GM23338 (cell line): ENCODE measurements at regions not wholly inside any gene's neighbourhood (a gene's known extent, or its start where the extent isn't known, plus 50 kb on each side); places are given as distances from the start of the nearest gene placed in this dataset.

Experiments used
- CREB1 ChIP-seq: fragments of 250-450 bp; sonication (Bioruptor Pico); IDR thresholded peaks from 2 replicates; pipeline ENCODE4 v1.5.0; 2020; ENCODE audit warnings: low read depth, mild to moderate bottlenecking, moderate library complexity
- CTCF ChIP-seq, 2 experiments: fragments of 200-600 bp in 1 of 2; sonication (generic) in 1 of 2; conservative IDR thresholded peaks; 2 replicates each; pipeline versions ENCODE4 v1.5.1 to v1.6.1; 2016 to 2017; ENCODE audit warnings: antibody characterized with exemption in 2 of 2, low read depth in 2 of 2, mild to moderate bottlenecking in 2 of 2, moderate library complexity in 1 of 2
- EZH2 ChIP-seq: fragments of 200-600 bp; sonication (generic); IDR thresholded peaks from one replicate; pipeline ENCODE4 v1.8.0; 2017; ENCODE audit warnings: antibody characterized with exemption, mild to moderate bottlenecking, low read depth; ENCODE audit not compliant: unreplicated experiment
- EZH2phosphoT487 ChIP-seq: fragments of 200-600 bp; sonication (generic); IDR thresholded peaks from one replicate; pipeline ENCODE4 v1.8.1; 2018; ENCODE audit warnings: antibody characterized with exemption; ENCODE audit not compliant: unreplicated experiment
- ZNF114 ChIP-seq: fragments of 250-450 bp; sonication (Bioruptor Pico); IDR thresholded peaks from 2 replicates; pipeline ENCODE4 v1.5.0; 2020; ENCODE audit warnings: mild to moderate bottlenecking, moderate library complexity

DNA sequence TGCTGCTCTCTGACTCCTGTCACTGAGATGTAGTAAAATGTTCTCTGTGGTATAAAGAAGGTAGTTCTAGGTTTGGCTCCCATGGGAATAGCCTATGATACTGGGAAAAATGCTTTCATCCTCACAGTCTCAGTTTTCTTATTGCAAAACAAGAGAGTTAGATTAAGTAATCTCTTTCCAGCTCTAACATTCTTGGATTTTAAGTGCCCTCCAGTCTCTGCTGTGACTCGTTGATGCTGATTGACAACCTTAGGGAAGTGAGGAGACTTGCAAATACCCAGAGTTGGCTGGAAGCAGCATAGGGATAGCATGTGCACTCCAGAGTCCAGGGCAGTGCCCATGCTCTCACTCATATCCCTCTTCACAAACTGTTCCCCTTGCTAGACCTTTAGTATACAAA is 534.9 kb downstream of the SLC4A3 start:
- TF ChIP-seq CTCF (conservative IDR thresholded peaks at IDR 0.05; ENCODE audit: low read depth in 2 of 2) (no peak), ZNF114 (CRISPR knock-in tag) (no peak), EZH2 (no peak), CREB1 (no peak), EZH2phosphoT487 (no peak)
